NT2/D1 (cell line): ENCODE measurements at regions not wholly inside any gene's neighbourhood (a gene's known extent, or its start where the extent isn't known, plus 50 kb on each side); places are given as distances from the start of the nearest gene placed in this dataset.

ENCODE experiments used
- YY1 ChIP-seq: IDR thresholded peaks from 2 replicates; pipeline ENCODE4 v1.6.1; 2011; ENCODE audit not compliant: insufficient read length, insufficient read depth
- ZNF274 ChIP-seq: IDR thresholded peaks from 2 replicates; pipeline ENCODE4 v1.6.1; 2011; ENCODE audit warnings: mild to moderate bottlenecking, low read depth, low read length

GRCh38 chr16:25487888-25488287 is 203.9 kb upstream of the HS3ST4 start:
- TF ChIP-seq YY1 = no peak
- TF ChIP-seq ZNF274 = no peak
